ENCODE measurements at regions not wholly inside any gene's neighbourhood (a gene's known extent, or its start where the extent isn't known, plus 50 kb on each side); places are given as distances from the start of the nearest gene placed in this dataset.
"Not testable (repeated sequence)": the region's sequence is repeated elsewhere in the genome, so short reads cannot be mapped to it uniquely, and the experiment has no call there.

DNA sequence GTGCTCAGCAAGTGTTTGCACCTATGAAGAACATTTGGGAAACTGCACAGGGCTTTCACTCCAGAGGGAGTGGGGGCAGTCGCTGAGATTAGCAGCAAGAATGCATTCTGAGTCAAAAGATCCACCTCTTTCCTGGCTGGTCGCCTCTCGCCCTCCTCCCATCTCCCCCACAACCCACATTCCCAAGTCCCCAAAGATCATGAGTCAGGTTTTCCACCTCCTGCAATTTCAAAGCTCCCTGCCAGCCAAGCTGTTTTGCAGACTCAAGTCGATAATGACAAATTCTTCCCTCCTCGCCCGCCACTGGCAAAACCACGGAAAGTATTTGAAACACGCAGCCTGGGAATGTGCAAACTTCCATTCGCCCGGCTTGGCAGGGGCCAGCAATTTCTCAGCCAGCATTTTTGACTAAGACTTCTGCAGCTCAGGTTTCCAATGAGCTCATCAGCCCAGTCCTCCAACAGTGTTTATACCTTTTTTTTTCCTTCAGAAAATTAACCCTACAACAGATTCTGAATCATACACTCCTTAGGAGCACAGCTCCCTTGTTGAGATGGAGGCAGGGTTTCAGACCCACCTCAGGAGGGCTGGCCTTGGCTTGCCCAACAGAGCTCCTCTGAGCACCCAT lies 181.4 kb downstream of the SMAD6 start:
- DNase-seq (ENCODE audit: low read depth, low spot score) = peak; percentile 76

DNA sequence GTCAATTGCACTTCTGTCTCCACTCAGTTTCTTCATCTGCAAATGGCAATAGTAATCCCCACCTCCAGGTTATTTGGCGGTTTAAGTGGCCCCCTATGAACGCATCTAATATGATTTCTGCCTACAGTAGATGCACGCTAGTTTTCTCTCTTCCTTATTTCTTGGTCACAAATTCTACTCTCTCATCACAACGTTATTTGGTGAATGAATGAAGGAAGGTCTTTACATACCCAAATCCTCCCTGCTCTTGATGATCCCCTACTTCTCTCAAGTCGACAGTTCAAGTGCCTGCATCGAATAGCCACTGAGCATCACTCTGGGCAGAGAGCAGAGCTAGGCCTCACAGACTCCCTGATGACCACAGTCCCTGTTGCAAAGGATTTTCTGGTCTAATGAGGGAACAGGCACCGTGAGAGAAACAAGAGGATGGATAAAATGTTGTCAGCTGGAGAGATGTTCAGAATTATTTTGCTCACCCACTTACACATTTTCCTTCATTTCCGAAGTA lies 181.2 kb upstream of the SMAD3 start:
- DNase-seq (ENCODE audit: low read depth, low spot score) = no peak

DNA sequence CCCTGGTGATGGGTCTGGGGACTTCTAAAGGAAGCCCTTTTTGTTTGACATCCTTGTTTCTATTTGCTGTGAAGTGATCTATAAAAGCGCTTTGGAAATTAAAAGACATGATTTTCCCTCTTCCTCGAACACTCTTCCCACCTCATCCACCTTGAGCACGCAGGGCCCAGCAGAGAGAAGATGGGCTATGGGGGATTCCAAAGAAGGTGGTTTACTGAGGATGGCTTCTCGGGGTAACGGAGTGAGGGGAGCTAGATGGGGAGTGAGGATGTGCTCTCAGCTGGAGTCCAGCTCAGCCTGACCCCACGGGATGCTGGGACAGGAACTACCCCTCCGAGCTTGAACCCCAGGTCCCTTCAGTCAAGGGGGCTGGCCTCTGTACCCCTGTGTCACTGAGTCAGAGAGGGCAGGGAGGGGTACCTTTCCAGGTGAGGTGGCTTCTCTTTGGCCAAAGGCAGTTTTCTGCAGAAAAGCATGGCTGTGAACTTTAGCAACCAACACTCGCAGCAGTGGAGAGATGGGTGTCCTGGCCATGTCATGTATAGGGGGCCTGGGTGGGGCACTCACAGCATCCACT lies 180.7 kb upstream of the SMAD3 start:
- DNase-seq (ENCODE audit: low read depth, low spot score) = no peak

DNA sequence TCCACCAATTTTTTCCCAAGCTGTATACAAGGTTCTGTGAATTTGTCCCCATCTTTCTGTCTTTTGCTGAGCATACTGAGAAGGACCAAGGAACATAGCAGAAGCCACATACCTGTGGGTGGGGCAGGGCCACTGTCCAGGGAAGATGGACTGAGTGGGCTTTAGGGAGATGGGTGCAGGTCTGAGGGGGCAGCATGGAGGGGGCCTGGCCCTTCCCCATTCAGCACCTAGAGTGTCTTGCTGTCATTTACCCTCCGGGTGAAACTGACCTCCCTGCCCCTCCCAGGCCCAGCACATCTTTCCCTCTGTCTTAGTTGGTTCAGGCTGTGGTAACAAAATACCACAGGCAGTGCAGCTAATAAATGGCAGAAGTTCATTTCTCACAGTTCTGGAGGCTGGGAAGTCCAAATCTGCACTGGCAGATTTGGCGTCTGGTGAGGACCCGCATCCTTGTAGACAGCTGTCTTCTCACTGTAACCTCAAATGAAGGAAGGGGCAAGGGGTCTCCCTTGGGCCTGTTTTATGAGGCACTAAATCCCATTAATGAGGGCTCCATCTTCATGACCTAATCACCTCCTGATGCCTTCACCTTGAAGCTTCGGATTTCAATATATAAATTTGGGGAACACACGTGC lies 180.0 kb upstream of the SMAD3 start:
- no peak for DNase-seq (ENCODE audit: low read depth, low spot score)

DNA sequence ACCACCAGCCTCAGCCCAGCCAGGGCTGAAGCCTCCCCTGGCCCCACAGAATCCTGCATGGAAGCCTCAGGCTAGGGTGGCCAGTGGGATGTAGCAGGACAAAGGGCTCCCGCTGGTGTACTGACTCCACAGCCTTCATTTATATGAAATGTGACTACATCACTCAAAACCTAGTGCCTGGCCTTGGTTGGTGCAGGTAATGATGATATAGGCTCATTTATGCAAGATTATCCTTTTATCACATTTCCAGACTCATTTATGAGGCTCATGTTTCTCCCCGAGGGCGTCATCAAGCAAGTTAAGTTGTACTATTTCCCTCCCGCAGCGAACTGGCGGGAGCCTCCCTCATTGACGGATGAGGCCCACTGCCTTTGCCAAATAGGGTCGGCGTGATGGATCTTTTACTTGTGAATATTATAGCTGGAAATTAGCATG lies 179.1 kb upstream of the SMAD3 start:
- no peak for DNase-seq (ENCODE audit: low read depth, low spot score)

DNA sequence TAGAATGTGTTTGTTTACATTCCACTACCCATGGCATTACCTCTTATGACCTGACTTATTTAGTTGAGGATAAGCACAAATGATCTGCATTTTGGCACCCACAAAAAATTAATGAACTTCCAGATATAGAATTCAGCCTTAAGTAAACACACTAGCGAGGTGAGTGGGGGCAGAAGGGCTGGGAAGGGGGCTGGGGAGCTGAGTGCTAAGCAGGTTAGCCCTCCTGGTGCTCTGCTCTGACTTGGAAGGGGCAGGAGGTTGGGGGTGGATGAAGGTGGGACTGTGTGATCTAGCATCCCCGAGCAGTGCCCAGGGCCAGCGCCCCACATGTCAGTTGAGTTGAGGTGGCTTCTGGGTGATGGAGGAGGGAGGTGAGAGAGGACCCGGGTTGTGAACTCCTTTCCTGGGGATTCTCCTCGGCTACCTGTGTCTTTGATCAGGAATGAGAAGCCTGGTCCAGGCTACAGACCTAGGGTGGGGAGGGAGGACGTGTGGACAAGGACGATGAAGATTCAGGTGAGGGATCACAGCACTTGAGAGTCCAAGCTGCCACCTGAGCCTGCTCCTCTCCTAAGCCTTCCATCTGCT lies 178.6 kb upstream of the SMAD3 start:
- DNase-seq (ENCODE audit: low read depth, low spot score) = no peak

DNA sequence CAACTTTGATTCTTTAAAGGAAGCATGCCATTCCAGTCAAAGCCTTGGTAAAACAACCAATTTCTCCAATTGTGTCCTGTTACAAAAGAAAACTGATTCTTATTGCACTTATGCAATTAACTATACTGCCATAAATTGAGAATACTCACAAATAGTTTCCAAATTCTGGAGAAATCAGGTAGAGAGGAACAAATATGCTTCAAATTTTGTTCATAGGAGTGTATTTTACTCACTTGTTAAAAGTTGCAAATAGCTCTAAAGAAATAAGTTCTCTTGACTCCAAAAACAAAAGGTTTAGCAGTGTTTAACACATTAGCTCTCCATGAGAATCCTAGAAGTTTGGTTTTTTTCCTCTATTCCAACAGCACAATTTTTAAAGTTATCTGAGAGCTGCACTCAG lies 176.1 kb upstream of the SMAD3 start:
- DNase-seq (ENCODE audit: low read depth, low spot score) = not testable (repeated sequence)

DNA sequence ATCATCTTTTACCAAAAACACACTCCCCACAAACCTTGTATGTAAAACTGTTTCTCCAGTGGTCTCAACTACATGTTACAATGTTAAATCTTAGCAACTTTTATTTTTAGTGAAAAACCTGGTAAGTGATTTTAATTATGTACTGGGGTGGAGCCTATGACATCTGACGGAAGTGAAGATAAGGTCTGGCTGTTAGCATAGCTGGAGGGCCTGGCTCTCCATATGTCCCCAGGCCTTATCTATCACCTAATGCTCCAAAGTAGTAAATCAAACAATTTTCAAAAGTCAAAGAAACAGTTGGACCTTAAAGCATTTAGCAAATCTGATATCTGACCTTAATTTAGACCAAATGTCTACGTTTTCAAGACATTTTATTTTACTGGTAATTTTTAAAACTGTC lies 173.6 kb upstream of the SMAD3 start:
- DNase-seq (ENCODE audit: low read depth, low spot score) = no peak

DNA sequence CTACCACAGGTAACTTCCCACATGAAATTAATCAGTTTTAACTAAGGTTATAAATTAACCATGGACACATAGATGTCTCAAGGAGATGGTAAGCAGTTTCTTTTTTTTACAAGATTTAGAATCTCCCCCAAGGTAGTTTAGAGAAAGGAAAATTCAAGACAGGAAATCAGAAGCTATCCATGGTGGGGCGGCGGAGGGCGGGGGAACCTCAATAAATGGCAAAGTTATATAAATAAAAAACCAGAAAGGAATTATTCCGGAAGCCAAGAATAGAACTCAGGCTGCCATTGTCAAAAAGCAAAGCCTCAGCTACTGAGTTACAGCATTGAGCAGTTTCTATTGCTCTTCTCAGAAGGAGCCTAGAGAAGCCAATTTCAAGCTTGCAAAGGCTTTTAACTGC lies 172.1 kb upstream of the SMAD3 start:
- no peak for DNase-seq (ENCODE audit: low read depth, low spot score)

DNA sequence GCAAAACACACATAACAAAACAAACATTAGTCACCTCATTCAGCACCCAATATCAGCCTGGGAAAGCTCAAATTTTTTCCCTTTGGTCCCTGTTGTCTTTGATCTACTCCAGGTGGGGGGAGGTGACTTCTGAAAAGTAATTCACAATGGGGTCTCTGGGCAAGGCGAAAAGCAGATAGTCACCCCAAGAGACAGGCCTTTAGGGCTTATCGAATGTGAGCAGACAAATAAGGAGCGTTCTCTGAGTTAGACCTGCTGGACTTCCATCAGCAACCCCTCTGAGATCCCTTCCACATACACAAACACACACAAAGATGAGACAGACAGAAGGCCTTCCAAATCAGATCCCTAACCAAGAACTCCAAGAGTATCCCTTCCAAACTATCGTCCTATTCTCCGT lies 171.0 kb upstream of the SMAD3 start:
- DNase-seq (ENCODE audit: low read depth, low spot score) = no peak

DNA sequence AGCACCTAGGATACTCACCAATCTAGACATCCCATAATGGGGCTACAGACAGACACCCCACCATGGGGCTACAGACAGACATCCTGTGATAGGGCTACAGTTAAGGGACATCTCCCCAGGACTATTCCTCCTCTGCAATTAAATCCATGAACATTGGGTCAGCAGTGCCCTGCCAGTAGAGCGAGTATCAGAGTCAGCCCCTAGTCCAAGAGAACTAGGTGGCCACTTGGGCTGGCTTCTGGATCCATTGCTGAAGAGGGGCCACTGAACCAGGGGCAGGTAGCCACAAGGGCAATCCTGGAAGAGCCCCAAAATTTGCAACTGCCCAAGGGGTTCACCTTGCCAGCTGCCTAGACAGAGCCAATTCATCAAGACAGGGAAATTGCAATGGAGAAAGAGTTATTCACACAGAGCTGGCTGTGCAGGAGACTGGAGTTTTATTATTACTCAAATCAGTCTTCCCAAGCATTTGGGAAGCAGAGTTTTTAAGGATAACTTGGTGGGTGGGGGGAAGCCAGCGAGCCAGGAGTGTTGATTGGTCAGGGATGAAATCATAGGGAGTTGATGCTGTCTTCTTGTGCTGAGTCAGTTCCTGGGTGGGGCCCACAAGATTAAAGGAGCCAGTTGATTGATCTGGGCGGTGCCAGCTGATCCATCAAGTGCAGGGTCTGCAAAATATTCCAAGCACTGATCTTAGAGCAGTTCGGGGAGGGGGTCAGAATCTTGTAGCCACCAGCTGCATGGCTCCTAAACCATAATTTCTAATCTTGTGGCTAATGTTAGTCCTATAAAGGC lies 170.2 kb upstream of the SMAD3 start:
- no peak for DNase-seq (ENCODE audit: low read depth, low spot score)

DNA sequence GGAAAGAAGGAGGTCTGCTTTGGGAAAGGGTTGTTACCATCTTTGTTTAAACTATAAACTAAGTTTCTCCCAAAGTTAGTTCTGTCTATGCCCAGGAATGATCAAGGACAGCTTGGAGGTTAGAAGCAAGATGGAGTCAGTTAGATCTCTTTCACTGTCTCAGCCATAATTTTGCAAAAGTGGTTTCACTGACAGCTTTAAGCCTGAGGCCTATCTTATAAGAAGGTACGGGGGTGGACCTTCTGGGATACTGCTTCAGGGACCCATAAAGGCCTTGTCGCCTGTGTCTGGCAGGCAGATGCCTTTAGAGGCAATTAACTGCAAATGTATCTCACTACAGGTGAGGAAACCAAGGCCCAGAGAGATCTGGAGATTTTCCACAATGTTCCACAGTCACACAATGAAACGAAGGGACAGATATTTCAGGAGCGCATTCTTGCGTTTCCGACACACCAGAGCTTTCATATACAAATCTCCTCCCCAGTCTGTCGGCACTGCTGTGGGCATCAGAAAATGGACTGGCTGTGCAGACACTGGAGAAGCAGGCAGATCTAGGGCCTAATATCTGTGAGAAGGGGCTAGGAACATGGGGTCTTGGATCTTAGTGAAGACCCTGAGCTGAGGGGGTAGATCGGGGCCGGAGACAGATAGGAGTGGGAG lies 169.5 kb upstream of the SMAD3 start:
- DNase-seq (ENCODE audit: low read depth, low spot score) = no peak

DNA sequence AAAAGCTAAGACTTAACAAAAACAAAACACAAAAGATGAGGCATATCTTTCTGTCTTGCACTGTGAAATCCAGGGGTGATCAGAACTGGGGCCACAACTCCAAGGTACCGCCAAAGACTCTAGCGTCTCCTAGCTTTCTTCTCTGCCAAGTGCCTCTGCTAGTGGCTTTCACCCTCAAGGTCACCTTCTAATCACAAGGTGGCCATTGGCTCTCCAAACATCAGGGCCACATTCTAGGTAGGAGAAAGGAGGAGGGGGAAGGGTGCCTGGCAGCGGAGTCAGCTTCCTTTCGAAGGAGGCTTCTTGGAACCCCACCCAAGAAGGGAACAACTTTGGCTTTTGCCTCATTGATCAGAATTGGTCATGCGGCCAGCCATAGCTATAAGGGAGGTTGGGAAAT lies 168.8 kb upstream of the SMAD3 start:
- DNase-seq (ENCODE audit: low read depth, low spot score) = no peak

DNA sequence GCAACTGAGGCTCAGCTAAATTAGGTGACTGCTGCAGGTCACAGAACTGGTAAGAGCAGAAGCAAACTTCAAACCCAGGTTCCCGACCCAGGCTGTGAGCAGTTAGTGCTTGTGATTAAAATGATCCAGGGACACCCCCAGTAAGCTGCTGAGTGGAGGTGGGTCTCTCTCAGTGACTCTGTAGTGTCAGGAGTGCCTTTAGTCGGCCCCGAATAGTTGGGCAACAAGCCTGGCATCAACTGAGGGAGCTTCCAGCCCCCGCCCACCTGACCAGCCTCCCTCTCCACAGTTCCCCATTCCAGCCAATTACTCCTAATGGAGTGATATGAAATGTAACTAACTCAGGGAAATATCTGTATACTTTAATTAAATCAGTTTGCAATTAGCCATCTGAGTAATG lies 168.0 kb upstream of the SMAD3 start:
- DNase-seq (ENCODE audit: low read depth, low spot score) = no peak

DNA sequence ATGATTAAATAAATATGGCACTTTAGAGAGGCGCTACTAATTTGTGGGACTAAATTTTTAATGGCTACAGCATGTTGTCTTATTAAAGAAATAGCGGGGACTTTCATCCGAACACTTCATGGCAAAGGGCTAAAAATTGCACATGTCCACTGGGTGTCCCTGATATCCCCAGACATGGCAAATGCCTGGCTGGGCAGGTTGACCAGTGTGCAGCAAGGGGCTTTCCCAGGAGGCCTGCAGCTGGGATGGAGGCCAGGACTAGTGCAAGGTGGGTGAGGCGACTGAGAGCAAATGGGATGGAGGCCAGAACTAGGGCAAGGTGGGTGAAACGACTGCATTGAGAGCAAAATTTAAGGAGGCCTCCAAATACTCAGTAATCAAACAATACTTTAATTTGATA lies 167.4 kb upstream of the SMAD3 start:
- no peak for DNase-seq (ENCODE audit: low read depth, low spot score)

DNA sequence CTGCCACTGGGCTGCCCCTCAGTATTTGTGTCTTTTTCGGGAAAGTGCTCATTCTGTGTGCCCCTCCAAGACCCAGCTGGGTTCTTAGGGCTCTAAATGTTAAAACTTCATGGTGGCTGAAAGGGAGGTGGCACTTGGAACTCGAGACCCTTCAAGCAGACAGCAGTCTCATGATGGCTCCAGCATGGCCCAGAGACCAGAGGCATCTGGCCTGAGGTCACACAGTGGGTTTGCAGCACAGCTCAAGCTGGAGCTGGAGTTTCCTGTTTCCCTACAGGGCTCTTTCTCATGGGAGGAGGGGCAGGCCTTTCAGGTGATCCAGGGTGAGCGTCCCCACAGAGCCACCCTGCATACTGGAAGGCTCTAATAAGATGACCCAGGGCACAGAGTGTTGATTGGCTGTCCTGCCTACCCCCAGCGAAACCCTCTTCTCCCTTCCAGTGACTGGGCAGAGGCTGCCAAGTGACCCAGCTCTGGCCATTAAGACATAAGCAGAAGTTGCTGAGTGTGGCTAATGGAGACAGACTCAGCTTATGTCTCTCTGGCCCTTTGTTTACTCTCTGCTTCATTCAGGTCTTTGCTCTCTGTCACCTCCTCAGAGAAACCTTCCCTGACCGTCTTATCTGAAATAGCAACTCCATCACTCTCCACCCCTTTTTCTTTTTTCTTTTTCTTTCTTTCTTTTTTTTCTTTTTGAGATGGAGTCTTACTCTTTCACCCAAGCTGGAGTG lies 166.6 kb upstream of the SMAD3 start:
- no peak for DNase-seq (ENCODE audit: low read depth, low spot score)

DNA sequence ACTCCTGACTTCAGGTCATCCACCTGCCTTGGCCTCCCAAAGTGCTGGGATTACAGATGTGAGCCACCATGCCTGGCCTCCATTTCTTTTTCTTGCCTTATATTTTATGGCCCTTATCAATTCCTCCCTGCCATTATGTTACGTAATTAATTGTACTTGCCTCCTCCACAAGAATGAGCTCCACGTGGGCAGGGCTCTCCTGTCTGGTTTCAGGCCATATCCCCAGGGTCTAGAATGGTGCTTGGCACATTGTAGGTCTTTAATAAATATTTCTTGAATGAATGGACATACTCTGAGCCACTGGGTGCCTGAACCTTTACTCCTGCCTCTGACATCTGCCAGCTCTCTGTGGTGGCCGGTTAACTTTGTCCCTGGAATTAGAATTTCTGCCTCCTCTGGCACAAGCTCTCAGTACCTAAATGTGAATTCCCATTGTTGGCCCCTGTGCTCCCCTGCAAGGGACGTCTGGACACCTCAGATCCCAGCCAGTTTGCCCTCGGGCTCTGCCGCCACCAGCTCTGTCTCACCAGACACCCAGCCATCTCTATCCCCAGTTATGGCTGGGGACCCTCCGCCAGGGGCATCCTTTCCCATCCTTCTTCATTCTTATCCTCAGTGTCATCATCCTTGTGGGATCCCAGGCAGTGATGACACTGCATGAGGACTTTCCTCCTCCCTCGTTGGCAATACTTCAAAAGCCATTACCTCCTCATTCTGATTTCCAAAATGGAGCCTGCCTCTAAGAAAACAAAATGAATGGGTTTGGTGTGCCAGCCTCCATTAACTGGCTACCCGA lies 165.6 kb upstream of the SMAD3 start:
- no peak for DNase-seq (ENCODE audit: low read depth, low spot score)

DNA sequence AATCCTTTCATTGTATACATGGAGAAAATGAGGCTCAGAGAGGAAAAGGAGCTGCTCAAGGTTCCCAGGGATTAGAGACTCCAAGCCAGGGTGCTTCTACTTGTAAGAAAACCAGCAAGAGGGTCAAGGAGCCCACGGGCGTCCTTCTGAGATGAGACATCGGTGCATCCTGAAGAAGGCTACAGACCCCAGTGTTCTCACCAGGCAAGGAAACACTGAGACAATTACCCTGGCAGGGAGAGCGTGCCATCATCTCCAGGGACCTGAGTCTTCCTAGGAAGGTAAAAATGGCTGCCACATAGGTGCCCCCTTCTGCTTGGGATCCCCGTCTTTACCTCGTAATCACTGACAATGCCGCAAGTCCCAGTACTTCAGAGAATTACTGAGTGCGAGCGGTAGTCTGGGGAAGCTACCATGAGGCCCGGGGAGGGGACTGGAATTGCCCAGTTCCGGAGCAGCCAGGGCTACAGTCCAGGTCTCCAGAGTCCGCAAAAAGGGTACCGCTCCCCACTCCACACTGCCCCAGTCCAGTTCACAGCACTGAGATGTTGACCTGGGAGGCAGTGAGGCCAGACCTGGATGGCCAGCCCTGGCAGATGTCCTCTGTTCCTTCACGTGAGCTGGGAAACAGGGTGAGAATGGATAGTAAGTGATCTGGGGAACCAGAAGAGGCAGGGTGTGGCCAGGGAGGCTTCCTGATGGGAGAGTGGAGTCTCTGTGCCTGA lies 164.7 kb upstream of the SMAD3 start:
- DNase-seq (ENCODE audit: low read depth, low spot score) = no peak

DNA sequence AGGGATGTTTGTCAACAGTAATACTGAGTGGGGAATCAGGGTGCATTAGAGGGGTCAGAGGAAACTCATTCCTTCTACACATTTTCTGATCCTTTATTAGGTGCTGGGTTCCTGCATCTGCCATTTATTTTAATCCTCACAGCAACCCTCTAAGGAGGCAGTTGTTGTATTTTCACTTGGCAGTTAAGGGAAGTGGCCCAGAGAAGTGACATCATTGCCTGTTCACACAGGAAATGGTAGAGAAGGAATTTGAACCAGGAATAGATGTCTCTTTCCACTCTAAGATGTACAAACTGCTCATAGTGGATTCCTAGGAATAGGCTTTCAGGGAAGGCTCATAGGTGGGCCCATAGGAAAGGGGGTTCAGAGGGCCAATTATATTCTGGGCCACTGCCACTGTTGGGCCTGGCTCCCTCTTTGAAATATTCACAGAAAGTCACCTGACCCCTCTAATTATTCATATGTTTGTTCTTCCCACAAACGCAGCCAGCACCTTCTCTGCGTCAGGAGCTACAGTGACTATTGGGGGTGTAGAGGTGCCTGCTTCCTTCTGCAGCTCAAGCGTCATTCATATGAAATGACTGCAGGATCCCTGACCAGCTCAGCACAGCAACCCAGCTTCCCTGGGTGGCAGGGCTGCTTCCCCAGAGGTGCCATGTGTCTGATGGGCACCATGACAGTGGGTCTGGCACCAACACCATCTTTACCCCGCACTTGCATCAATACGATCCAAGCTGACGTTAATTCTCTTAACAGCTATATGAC lies 163.9 kb upstream of the SMAD3 start:
- DNase-seq (ENCODE audit: low read depth, low spot score) = no peak

Data from brain pericyte (primary cell).